Loucy (cell line): ENCODE measurements at regions not wholly inside any gene's neighbourhood (a gene's known extent, or its start where the extent isn't known, plus 50 kb on each side); places are given as distances from the start of the nearest gene placed in this dataset.

ENCODE experiments used
- EZH2phosphoT487 ChIP-seq: fragments of 200-600 bp; IDR thresholded peaks from 2 replicates; pipeline ENCODE4 v1.6.1; 2018; ENCODE audit warnings: antibody characterized with exemption, mild to moderate bottlenecking, moderate library complexity, borderline replicate concordance
- TF ChIP-seq, protein P1 (sequence below): fragments of 200-600 bp; sonication (generic); conservative IDR thresholded peaks from 2 replicates; pipeline ENCODE4 v1.5.1; 2014; ENCODE audit warnings: mild to moderate bottlenecking, antibody characterized with exemption, low read length

GRCh38 chrX:39574178-39574577, 523.6 kb downstream of the BCOR start:
- TF ChIP-seq, protein P1, sequence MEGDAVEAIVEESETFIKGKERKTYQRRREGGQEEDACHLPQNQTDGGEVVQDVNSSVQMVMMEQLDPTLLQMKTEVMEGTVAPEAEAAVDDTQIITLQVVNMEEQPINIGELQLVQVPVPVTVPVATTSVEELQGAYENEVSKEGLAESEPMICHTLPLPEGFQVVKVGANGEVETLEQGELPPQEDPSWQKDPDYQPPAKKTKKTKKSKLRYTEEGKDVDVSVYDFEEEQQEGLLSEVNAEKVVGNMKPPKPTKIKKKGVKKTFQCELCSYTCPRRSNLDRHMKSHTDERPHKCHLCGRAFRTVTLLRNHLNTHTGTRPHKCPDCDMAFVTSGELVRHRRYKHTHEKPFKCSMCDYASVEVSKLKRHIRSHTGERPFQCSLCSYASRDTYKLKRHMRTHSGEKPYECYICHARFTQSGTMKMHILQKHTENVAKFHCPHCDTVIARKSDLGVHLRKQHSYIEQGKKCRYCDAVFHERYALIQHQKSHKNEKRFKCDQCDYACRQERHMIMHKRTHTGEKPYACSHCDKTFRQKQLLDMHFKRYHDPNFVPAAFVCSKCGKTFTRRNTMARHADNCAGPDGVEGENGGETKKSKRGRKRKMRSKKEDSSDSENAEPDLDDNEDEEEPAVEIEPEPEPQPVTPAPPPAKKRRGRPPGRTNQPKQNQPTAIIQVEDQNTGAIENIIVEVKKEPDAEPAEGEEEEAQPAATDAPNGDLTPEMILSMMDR, result no peak
- TF ChIP-seq EZH2phosphoT487, result no peak
